ENCODE measurements at regions not wholly inside any gene's neighbourhood (a gene's known extent, or its start where the extent isn't known, plus 50 kb on each side); places are given as distances from the start of the nearest gene placed in this dataset.

- TF ChIP-seq CTCF (IDR thresholded peaks at IDR 0.05) (no peak), POLR2A (IDR thresholded peaks at IDR 0.05) (no peak), EP300 (IDR thresholded peaks at IDR 0.05; ENCODE audit: low read depth) (no peak), POLR2AphosphoS5 (IDR thresholded peaks at IDR 0.05) (no peak)
Observed at GRCh38 chr20:63136296-63136695, 79.6 kb downstream of the YTHDF1 start.
